CD14-positive monocyte (primary cell): ENCODE measurements at regions not wholly inside any gene's neighbourhood (a gene's known extent, or its start where the extent isn't known, plus 50 kb on each side); places are given as distances from the start of the nearest gene placed in this dataset.

Experiments used
- DNase-seq, 3 donors: peaks; one replicate each; pipeline ENCODE4 v3.0.0-alpha.2; 2011 to 2022
- H2AFZ ChIP-seq: 2 replicates; pipeline ENCODE4 v1.6.0; 2012; ENCODE audit warnings: mild to moderate bottlenecking, low read depth, low read length, inconsistent platforms; ENCODE audit not compliant: insufficient read depth, poor library complexity, severe bottlenecking
- H3K27ac ChIP-seq, 2 donors: 1 replicate in 1 of 2; 2 replicates in 1 of 2; pipeline ENCODE4 v1.5.1; 2012 to 2013; ENCODE audit warnings: low read length in 2 of 2, control low read depth in 1 of 2, inconsistent platforms in 1 of 2, low read depth in 1 of 2, mild to moderate bottlenecking in 1 of 2
- H3K27me3 ChIP-seq, 2 donors: one replicate each; pipeline versions ENCODE4 v1.6.0 to v1.6.1; 2011 to 2013; ENCODE audit warnings: low read length in 2 of 2; ENCODE audit not compliant: control insufficient read depth in 2 of 2, insufficient read depth in 2 of 2
- H3K36me3 ChIP-seq, 2 donors: replicated peaks in 1 of 2; 1 replicate in 1 of 2; 2 replicates in 1 of 2; pipeline versions ENCODE4 v1.5.1 to v1.6.1; 2012 to 2013; ENCODE audit warnings: low read length in 2 of 2, control low read depth in 1 of 2, inconsistent platforms in 1 of 2, mild to moderate bottlenecking in 1 of 2; ENCODE audit not compliant: insufficient read depth in 2 of 2, control insufficient read depth in 1 of 2
- H3K4me1 ChIP-seq, 2 donors: 1 replicate in 1 of 2; 2 replicates in 1 of 2; pipeline versions ENCODE4 v1.5.1 to v1.6.1; 2012 to 2013; ENCODE audit warnings: low read length in 2 of 2, control low read depth in 1 of 2, inconsistent platforms in 1 of 2, mild to moderate bottlenecking in 1 of 2, moderate library complexity in 1 of 2; ENCODE audit not compliant: insufficient read depth in 2 of 2, control insufficient read depth in 1 of 2
- H3K4me2 ChIP-seq: replicated peaks from 2 replicates; pipeline ENCODE3; 2012; ENCODE audit warnings: low read length, moderate library complexity, mild to moderate bottlenecking; ENCODE audit not compliant: poor library complexity, severe bottlenecking; ENCODE audit errors: extremely low read depth
- H3K4me3 ChIP-seq, 3 experiments: fragments of 200-600 bp in 1 of 3; sonication (generic) in 1 of 3; replicated peaks in 1 of 3; 1 replicate in 2 of 3; 2 replicates in 1 of 3; pipeline ENCODE4 v1.5.1; 2011 to 2013; ENCODE audit warnings: low read length in 3 of 3, mild to moderate bottlenecking in 3 of 3, control low read depth in 2 of 3, low read depth in 2 of 3, inconsistent platforms in 1 of 3, moderate library complexity in 1 of 3
- H3K79me2 ChIP-seq: 2 replicates; pipeline ENCODE4 v1.6.0; 2012; ENCODE audit warnings: mild to moderate bottlenecking, control low read depth, inconsistent platforms, low read length, moderate library complexity; ENCODE audit not compliant: insufficient read depth
- H3K9ac ChIP-seq: 2 replicates; pipeline ENCODE4 v1.6.0; 2017; ENCODE audit warnings: low read length, mild to moderate bottlenecking; ENCODE audit not compliant: insufficient read depth, poor library complexity, severe bottlenecking
- H3K9me3 ChIP-seq, 2 donors: replicated peaks in 1 of 2; 1 replicate in 1 of 2; 2 replicates in 1 of 2; pipeline versions ENCODE4 v1.5.1 to v1.6.1; 2012 to 2013; ENCODE audit warnings: low read length in 2 of 2, control low read depth in 1 of 2; ENCODE audit not compliant: control insufficient read depth in 1 of 2, insufficient read depth in 1 of 2
- H4K20me1 ChIP-seq: 2 replicates; pipeline ENCODE4 v1.6.0; 2012; ENCODE audit warnings: mild to moderate bottlenecking, low read length, control low read depth, moderate library complexity; ENCODE audit not compliant: insufficient read depth
- H3K27ac Mint-ChIP-seq, 7 donors: one replicate each; pipeline ENCODE4 v1.8.0; 2020; ENCODE audit warnings: mild to moderate bottlenecking in 7 of 7, mixed read lengths in 7 of 7, moderate library complexity in 6 of 7, inconsistent platforms in 2 of 7
- H3K27me3 Mint-ChIP-seq, 3 donors: one replicate each; pipeline ENCODE4 v1.8.0; 2021 to 2022; ENCODE audit warnings: low read depth in 3 of 3, mild to moderate bottlenecking in 3 of 3, mixed read lengths in 3 of 3, moderate library complexity in 3 of 3, inconsistent platforms in 1 of 3
- H3K36me3 Mint-ChIP-seq, 2 donors: one replicate each; pipeline ENCODE4 v1.8.0; 2020; ENCODE audit warnings: mixed read lengths in 2 of 2, inconsistent platforms in 1 of 2, mild to moderate bottlenecking in 1 of 2
- H3K4me1 Mint-ChIP-seq: one replicate; pipeline ENCODE4 v1.8.0; 2020; ENCODE audit warnings: mild to moderate bottlenecking, mixed read lengths
- H3K4me3 Mint-ChIP-seq, 2 donors: one replicate each; pipeline ENCODE4 v1.8.0; 2020; ENCODE audit warnings: mild to moderate bottlenecking in 2 of 2, mixed read lengths in 2 of 2, moderate library complexity in 1 of 2
- H3K9me3 Mint-ChIP-seq, 7 donors: one replicate each; pipeline ENCODE4 v1.8.0; 2020 to 2022; ENCODE audit warnings: mixed read lengths in 7 of 7, mild to moderate bottlenecking in 6 of 7, moderate library complexity in 6 of 7, inconsistent platforms in 2 of 7
- CTCF ChIP-seq: fragments of 200-600 bp; IDR thresholded peaks from one replicate; pipeline ENCODE4 v1.8.0; 2022; ENCODE audit warnings: antibody characterized with exemption, mild to moderate bottlenecking
- WGBS: methylation state at CpG from one replicate; pipeline ENCODE4 v1.1.5; 2013; ENCODE audit warnings: missing lambda C conversion rate; ENCODE audit not compliant: insufficient coverage; 5-methylcytosine and 5-hydroxymethylcytosine counted together
- intact Hi-C, 2 donors: fragments of 100-400 bp; cut with micrococcal nuclease; formaldehyde crosslinking; loops; one replicate each; pipeline versions ENCODE4 v1.15.0 to v1.15.1; 2023

GRCh38 chr14:25955772-25956171 is 642.1 kb downstream of the NOVA1 start:
- Histone ChIP-seq H3K79me2 (no peaks in the 10 kb centered on the region), H2AFZ (no peak overlapping the region), H4K20me1 (no peaks in the 10 kb centered on the region), H3K4me3 (no peak overlapping the region), H3K4me2 (no peak overlapping the region), H3K27ac (no peak overlapping the region), H3K27me3 (no peaks in the 10 kb centered on the region), H3K9ac (no peak overlapping the region), H3K9me3 (no peaks in the 10 kb centered on the region), H3K4me1 (no peaks in the 10 kb centered on the region), H3K36me3 (no peaks in the 10 kb centered on the region)
- Mint-ChIP-seq H3K9me3 (peaks cover 0 to 9% (median 5%) of the 10 kb centered on the region in 7 donors), H3K4me3 (no peak overlapping the region), H3K4me1 (no peaks in the 10 kb centered on the region), H3K27me3 (no peaks in the 10 kb centered on the region), H3K36me3 (no peaks in the 10 kb centered on the region), H3K27ac (no peak overlapping the region)
- no peak for DNase-seq
- TF ChIP-seq CTCF: no peak
- intact Hi-C loops: no loop called here
- no CpG with 5 or more reads among the region's 3 CpGs for WGBS

- intact Hi-C loops: no loop called here
- 90% methylated on average over 2 of the region's 5 CpGs for WGBS
- no peaks in the 10 kb centered on the region for H3K4me1 ChIP-seq
- no peaks in the 10 kb centered on the region for H3K36me3 ChIP-seq
- H4K20me1 ChIP-seq: no peaks in the 10 kb centered on the region
- no peak overlapping the region for H3K27ac Mint-ChIP-seq
- no peaks in the 10 kb centered on the region for H3K36me3 Mint-ChIP-seq
- no peak overlapping the region for H2AFZ ChIP-seq
- no peak overlapping the region for H3K4me3 Mint-ChIP-seq
- no peaks in the 10 kb centered on the region for H3K27me3 ChIP-seq
- H3K4me2 ChIP-seq: no peak overlapping the region
- no peaks in the 10 kb centered on the region for H3K27me3 Mint-ChIP-seq
- no peak for TF ChIP-seq CTCF
- no peaks in the 10 kb centered on the region for H3K79me2 ChIP-seq
- H3K27ac ChIP-seq: no peak overlapping the region
- no peaks in the 10 kb centered on the region for H3K9me3 ChIP-seq
- H3K4me3 ChIP-seq: no peak overlapping the region
- no peak for DNase-seq
- no peak overlapping the region for H3K9ac ChIP-seq
- no peaks in the 10 kb centered on the region for H3K4me1 Mint-ChIP-seq
- H3K9me3 Mint-ChIP-seq: peaks cover 0 to 13% (median 5%) of the 10 kb centered on the region in 7 donors
Observed at GRCh38 chr14:25953532-25954139, 644.2 kb downstream of the NOVA1 start.
